K562 (cell line): ENCODE measurements at regions not wholly inside any gene's neighbourhood (a gene's known extent, or its start where the extent isn't known, plus 50 kb on each side); places are given as distances from the start of the nearest gene placed in this dataset.

Experiments
- CBX2 ChIP-seq: fragments of 200-600 bp; sonication (generic); IDR thresholded peaks from one replicate; pipeline ENCODE4 v1.6.1; 2012; ENCODE audit warnings: mild to moderate bottlenecking, low read length, inconsistent platforms; ENCODE audit not compliant: insufficient read depth, poor library complexity, severe bottlenecking
- CREB3L1 ChIP-seq: fragments of 450-650 bp; IDR thresholded peaks from 2 replicates; pipeline ENCODE4 v1.6.1; 2014; ENCODE audit warnings: low read depth, mild to moderate bottlenecking, moderate library complexity, borderline replicate concordance
- ETS1 ChIP-seq: conservative IDR thresholded peaks from 2 replicates; pipeline ENCODE4 v1.6.1; 2011; ENCODE audit warnings: low read depth, mild to moderate bottlenecking, low read length; ENCODE audit not compliant: control insufficient read depth
- HMGXB4 ChIP-seq: sonication (generic); formaldehyde crosslinking; IDR thresholded peaks from 2 replicates; pipeline ENCODE4 v1.8.1; 2023; ENCODE audit warnings: mild to moderate bottlenecking, missing genetic modification reagents
- PCBP1 ChIP-seq: fragments of 200-400 bp; formaldehyde crosslinking; IDR thresholded peaks from 2 replicates; pipeline ENCODE4 v1.6.1; 2018; ENCODE audit warnings: mild to moderate bottlenecking, low read depth, low read length; ENCODE audit not compliant: poor library complexity, severe bottlenecking
- PPARD ChIP-seq: fragments of 250-450 bp; sonication (Bioruptor Pico); IDR thresholded peaks from 2 replicates; pipeline ENCODE4 v1.8.0; 2022; ENCODE audit warnings: inconsistent platforms, mild to moderate bottlenecking, moderate library complexity
- TCF3 ChIP-seq: sonication (generic); formaldehyde crosslinking; IDR thresholded peaks from 2 replicates; pipeline ENCODE4 v1.4.0; 2020; ENCODE audit warnings: mild to moderate bottlenecking, missing genetic modification reagents
- ZBTB8A ChIP-seq: fragments of 450-650 bp; IDR thresholded peaks from 2 replicates; pipeline ENCODE4 v1.6.1; 2018; ENCODE audit warnings: mild to moderate bottlenecking, moderate library complexity; ENCODE audit not compliant: partially characterized antibody
- ZNF232 ChIP-seq: sonication (generic); formaldehyde crosslinking; IDR thresholded peaks from 2 replicates; pipeline ENCODE4 v1.8.0; 2022; ENCODE audit warnings: mild to moderate bottlenecking, missing genetic modification reagents

DNA sequence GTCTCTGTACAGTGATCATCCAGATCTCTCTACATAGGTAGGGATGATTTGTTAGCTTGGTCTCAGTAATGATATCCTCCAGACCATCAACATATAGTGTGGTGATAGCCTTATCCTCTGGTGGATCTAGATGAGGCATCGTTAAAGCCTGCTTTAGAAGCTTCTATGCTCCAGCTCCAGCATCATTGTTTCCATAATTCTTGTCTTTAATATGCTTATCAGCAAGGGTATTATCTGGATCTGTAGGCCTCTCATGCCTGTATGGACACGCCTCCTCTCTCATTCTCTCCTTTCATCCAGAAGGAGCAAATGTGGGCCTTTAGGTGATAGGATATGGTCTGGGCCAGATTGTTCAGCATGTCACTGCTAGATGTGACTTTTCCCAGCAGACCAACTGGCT is 234.5 kb upstream of the CHST9 start (continued):
- TF ChIP-seq ZBTB8A (no peak), PCBP1 (no peak), TCF3 (CRISPR knock-in tag) (no peak), ZNF232 (CRISPR knock-in tag) (no peak), ETS1 (no peak), PPARD (CRISPR knock-in tag) (no peak), HMGXB4 (CRISPR knock-in tag) (no peak), CBX2 (no peak), CREB3L1 (no peak)
